Fibroblast of lung (primary cell): ENCODE measurements at regions not wholly inside any gene's neighbourhood (a gene's known extent, or its start where the extent isn't known, plus 50 kb on each side); places are given as distances from the start of the nearest gene placed in this dataset.

Experiments
- DNase-seq, 2 donors: peaks; one replicate each; pipeline versions ENCODE4 v3.0.0 to v3.0.0-alpha.2; 2010; ENCODE audit warnings: low read depth in 2 of 2
- H2AFZ ChIP-seq: 2 replicates; pipeline ENCODE4 v1.5.1; 2012; ENCODE audit warnings: low read length, control low read depth, inconsistent platforms
- H3K27ac ChIP-seq: 2 replicates; pipeline ENCODE4 v1.5.1; 2011; ENCODE audit warnings: low read length, control low read depth; ENCODE audit not compliant: insufficient read depth
- H3K27me3 ChIP-seq: 2 replicates; pipeline ENCODE4 v1.5.1; 2011; ENCODE audit warnings: mild to moderate bottlenecking, low read length; ENCODE audit not compliant: control insufficient read depth, insufficient read depth
- H3K36me3 ChIP-seq: 2 replicates; pipeline ENCODE4 v1.5.1; 2011; ENCODE audit warnings: low read length; ENCODE audit not compliant: control insufficient read depth, insufficient read depth
- H3K4me1 ChIP-seq: 2 replicates; pipeline ENCODE4 v1.5.1; 2011; ENCODE audit warnings: low read length; ENCODE audit not compliant: control insufficient read depth, insufficient read depth; ENCODE audit errors: extremely low read depth
- H3K4me2 ChIP-seq: 2 replicates; pipeline ENCODE4 v1.5.1; 2011; ENCODE audit warnings: low read length, control low read depth; ENCODE audit not compliant: insufficient read depth; ENCODE audit errors: extremely low read depth
- H3K4me3 ChIP-seq, 4 experiments: fragments of 200-600 bp in 1 of 4; sonication (generic) in 1 of 4; replicated peaks in 1 of 4; 2 replicates each; pipeline ENCODE4 v1.5.1; 2011 to 2016; ENCODE audit warnings: low read length in 4 of 4, low read depth in 3 of 4, mild to moderate bottlenecking in 3 of 4, control low read depth in 2 of 4, inconsistent platforms in 1 of 4, mixed read lengths in 1 of 4; ENCODE audit not compliant: insufficient read depth in 1 of 4; ENCODE audit errors: control extremely low read depth in 1 of 4
- H3K79me2 ChIP-seq: 2 replicates; pipeline ENCODE4 v1.5.1; 2012; ENCODE audit warnings: mild to moderate bottlenecking, low read length, inconsistent platforms; ENCODE audit not compliant: control insufficient read depth, insufficient read depth
- H3K9ac ChIP-seq: 2 replicates; pipeline ENCODE4 v1.5.1; 2011; ENCODE audit warnings: mild to moderate bottlenecking, low read length, control low read depth; ENCODE audit not compliant: insufficient read depth
- H3K9me3 ChIP-seq: 2 replicates; pipeline ENCODE4 v1.5.1; 2012; ENCODE audit warnings: low read depth, low read length; ENCODE audit not compliant: control insufficient read depth, insufficient read depth
- H4K20me1 ChIP-seq: 2 replicates; pipeline ENCODE4 v1.5.1; 2011; ENCODE audit warnings: low read length; ENCODE audit not compliant: control insufficient read depth, insufficient read depth; ENCODE audit errors: extremely low read depth
- EZH2 ChIP-seq: IDR thresholded peaks from 2 replicates; pipeline ENCODE4 v1.5.1; 2012; ENCODE audit warnings: low read length, control low read depth, mild to moderate bottlenecking; ENCODE audit errors: missing control alignments
- TF ChIP-seq, protein P1 (sequence below), 2 donors: IDR thresholded peaks in 1 of 2; conservative IDR thresholded peaks in 1 of 2; 1 replicate in 1 of 2; 2 replicates in 1 of 2; pipeline ENCODE4 v1.5.1; 2011 to 2012; ENCODE audit warnings: low read length in 2 of 2, control low read depth in 1 of 2, inconsistent platforms in 1 of 2, low read depth in 1 of 2, mild to moderate bottlenecking in 1 of 2

DNA sequence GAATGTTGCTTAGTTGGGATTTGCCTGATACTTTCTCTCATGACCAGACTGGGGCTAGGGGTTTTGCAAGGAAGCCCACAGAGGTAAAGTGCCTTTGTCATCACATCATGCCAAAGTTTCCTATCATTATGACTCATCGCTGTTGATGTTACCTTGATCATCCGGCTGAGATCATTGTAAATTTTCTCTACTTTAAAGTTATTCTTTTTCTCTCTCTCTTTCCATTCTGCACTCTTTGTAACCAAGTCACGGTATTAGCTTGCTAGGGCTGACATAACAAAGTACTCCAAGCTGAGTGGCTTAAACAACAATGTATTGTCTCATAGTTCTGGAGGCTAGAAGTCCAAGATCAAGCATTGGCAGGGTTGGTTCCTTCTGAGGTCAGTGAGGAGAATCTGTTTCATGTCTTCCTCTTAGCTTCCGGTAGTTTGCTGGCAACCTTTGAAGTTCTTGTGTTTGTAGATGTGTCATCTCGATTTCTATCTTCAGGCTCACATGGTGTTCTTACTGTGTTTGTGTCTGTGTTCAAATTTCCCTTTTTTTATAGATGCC is 113.0 kb downstream of the DTHD1 start:
- Histone ChIP-seq H3K27ac (no peak overlapping the region), H3K36me3 (no peaks in the 10 kb centered on the region), H3K79me2 (no peaks in the 10 kb centered on the region), H2AFZ (no peak overlapping the region), H3K4me2 (no peak overlapping the region), H4K20me1 (no peaks in the 10 kb centered on the region), H3K27me3 (no peaks in the 10 kb centered on the region), H3K4me3 (no peak overlapping the region), H3K4me1 (no peaks in the 10 kb centered on the region), H3K9me3 (no peaks in the 10 kb centered on the region), H3K9ac (no peak overlapping the region)
- DNase-seq, result no peak
- TF ChIP-seq, protein P1, sequence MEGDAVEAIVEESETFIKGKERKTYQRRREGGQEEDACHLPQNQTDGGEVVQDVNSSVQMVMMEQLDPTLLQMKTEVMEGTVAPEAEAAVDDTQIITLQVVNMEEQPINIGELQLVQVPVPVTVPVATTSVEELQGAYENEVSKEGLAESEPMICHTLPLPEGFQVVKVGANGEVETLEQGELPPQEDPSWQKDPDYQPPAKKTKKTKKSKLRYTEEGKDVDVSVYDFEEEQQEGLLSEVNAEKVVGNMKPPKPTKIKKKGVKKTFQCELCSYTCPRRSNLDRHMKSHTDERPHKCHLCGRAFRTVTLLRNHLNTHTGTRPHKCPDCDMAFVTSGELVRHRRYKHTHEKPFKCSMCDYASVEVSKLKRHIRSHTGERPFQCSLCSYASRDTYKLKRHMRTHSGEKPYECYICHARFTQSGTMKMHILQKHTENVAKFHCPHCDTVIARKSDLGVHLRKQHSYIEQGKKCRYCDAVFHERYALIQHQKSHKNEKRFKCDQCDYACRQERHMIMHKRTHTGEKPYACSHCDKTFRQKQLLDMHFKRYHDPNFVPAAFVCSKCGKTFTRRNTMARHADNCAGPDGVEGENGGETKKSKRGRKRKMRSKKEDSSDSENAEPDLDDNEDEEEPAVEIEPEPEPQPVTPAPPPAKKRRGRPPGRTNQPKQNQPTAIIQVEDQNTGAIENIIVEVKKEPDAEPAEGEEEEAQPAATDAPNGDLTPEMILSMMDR (conservative IDR thresholded peaks at IDR 0.05 in 1 of 2, IDR thresholded peaks at IDR 0.05 in 1 of 2; ENCODE audit: low read depth in 1 of 2, low read length in 2 of 2), result no peak
- no peak for TF ChIP-seq EZH2

DNA sequence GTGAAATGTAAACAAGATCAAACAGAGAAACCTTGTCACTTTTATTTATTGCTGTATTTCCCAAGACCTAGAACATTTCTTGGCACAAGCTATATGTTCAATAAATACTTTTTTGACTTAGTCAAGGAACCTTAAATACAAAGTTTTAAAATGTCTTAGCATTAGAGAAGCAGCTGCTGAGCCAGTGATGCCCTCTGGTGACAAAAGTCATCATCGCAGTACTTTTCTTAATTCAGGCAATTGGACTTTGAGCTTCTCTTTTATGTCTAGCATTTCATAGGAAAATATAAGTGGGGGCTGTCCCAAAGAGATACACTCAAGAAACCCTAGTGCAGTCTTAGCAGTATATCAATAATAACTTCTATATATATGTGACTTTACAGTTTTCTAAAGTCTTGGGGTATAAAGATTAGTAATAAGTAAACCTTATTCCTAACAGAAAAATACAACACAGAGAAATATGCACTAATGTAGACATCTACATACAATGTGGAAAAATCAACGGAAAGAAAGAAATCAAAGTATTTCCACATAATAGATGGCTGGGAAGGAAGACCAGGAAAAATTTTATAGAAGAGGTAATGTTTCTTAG is 118.4 kb downstream of the DTHD1 start:
- no peaks in the 10 kb centered on the region for H4K20me1 ChIP-seq

DNA sequence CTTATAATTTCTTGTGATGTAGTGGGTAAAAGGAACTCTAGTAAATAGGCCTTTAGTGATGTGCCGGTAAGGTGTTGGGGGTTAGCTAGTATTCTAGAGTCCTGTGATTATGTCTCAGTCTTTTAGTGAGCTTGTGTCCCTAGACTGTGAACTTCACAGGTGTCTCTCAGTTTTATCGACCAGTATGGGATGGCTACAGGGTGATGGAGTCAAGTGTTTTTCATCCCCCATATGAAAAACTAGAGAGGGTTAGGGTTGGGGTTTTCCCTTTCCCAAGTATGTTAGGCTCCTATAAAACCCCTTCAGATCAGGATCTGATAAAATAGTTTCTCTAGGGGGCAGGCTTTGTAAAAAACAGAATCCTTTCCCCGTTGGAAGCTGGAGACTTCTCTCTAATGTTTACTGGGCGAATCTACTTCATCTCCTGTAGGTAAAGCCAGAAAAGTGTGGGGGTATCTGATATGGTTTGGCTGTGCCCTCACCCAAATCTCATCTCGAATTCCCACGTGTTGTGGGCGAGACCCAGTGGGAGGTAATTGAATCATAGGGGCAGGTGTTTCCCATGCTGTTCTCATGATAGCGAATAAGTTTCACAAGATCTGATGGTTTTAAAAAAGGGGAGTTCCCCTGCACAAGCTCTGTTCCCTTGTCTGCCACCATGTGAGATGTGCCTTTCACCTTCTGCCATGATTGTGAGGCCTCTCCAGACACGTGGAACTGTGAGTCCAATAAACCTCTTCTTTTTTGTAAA is 120.8 kb downstream of the DTHD1 start:
- H3K4me2 ChIP-seq, result no peak overlapping the region
- H3K36me3 ChIP-seq, result no peaks in the 10 kb centered on the region
- no peaks in the 10 kb centered on the region for H3K9me3 ChIP-seq
- H3K79me2 ChIP-seq, result no peaks in the 10 kb centered on the region
- no peak overlapping the region for H3K27ac ChIP-seq
- DNase-seq, result no peak
- no peak overlapping the region for H2AFZ ChIP-seq
- no peaks in the 10 kb centered on the region for H4K20me1 ChIP-seq
- H3K9ac ChIP-seq, result no peak overlapping the region
- no peak for TF ChIP-seq EZH2
- TF ChIP-seq, protein P1 (conservative IDR thresholded peaks at IDR 0.05 in 1 of 2, IDR thresholded peaks at IDR 0.05 in 1 of 2; ENCODE audit: low read depth in 1 of 2, low read length in 2 of 2), result no peak
- no peaks in the 10 kb centered on the region for H3K4me1 ChIP-seq
- H3K4me3 ChIP-seq, result no peak overlapping the region
- H3K27me3 ChIP-seq, result no peaks in the 10 kb centered on the region

More for the DNA sequence above, 118.4 kb downstream of the DTHD1 start:
- no peaks in the 10 kb centered on the region for H3K27me3 ChIP-seq
- TF ChIP-seq, protein P1 (conservative IDR thresholded peaks at IDR 0.05 in 1 of 2, IDR thresholded peaks at IDR 0.05 in 1 of 2; ENCODE audit: low read depth in 1 of 2, low read length in 2 of 2), result peak in 1 of 2 donors; percentile 32
- no peak for TF ChIP-seq EZH2
- H3K79me2 ChIP-seq, result no peaks in the 10 kb centered on the region
- no peaks in the 10 kb centered on the region for H3K4me1 ChIP-seq
- H3K4me2 ChIP-seq, result no peak overlapping the region
- no peak overlapping the region for H3K9ac ChIP-seq
- H2AFZ ChIP-seq, result no peak overlapping the region
- H3K4me3 ChIP-seq, result no peak overlapping the region
- no peaks in the 10 kb centered on the region for H3K36me3 ChIP-seq
- peak; percentile 2 to 6 for DNase-seq
- H3K27ac ChIP-seq, result no peak overlapping the region
- H3K9me3 ChIP-seq, result no peaks in the 10 kb centered on the region
